ENCODE measurements at regions not wholly inside any gene's neighbourhood (a gene's known extent, or its start where the extent isn't known, plus 50 kb on each side); places are given as distances from the start of the nearest gene placed in this dataset.

DNA sequence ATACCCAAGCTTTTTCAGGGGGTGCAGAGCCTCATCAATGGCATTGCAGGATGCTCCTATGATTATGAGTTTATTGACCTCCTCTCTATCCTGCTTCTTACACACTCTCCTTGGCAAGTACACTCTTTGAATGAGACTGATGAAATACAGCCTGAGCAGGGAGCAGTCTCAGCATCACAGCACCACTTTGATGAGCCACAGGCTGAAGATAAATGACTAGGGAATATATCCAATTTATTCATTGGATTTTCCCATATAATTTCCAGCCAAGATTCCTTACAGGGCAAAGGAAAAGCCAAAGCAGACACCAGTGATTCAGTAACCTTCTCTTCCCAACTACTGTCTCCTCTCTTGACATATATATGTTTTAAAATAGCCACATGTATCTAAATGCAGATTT, 79.2 kb downstream of the CASP12 start:
- Histone ChIP-seq H3K36me3 (ENCODE audit: low read length) (no peaks in the 10 kb centered on the region), H3K79me2 (ENCODE audit: insufficient read depth, low read length) (no peaks in the 10 kb centered on the region), H3K27ac (ENCODE audit: low read depth, low read length) (no peak overlapping the region), H3K27me3 (ENCODE audit: low read length) (no peaks in the 10 kb centered on the region), H3K9me2 (replicated peaks; ENCODE audit: insufficient read depth, low read length) (no peaks in the 10 kb centered on the region), H3K9me3 (ENCODE audit: insufficient read depth, low read length) (no peaks in the 10 kb centered on the region), H3F3A (ENCODE audit: insufficient read depth) (no peaks in the 10 kb centered on the region), H2AFZ (ENCODE audit: low read depth, low read length, severe bottlenecking) (no peak overlapping the region), H4K20me1 (ENCODE audit: low read depth, low read length) (no peaks in the 10 kb centered on the region), H3K4me2 (ENCODE audit: low read depth, low read length, poor library complexity, severe bottlenecking) (no peak overlapping the region), H3K9ac (ENCODE audit: low read length) (no peak overlapping the region), H3K4me3 (ENCODE audit: insufficient read depth, low read length, poor library complexity, severe bottlenecking) (no peak overlapping the region)
- TF ChIP-seq, protein P1, sequence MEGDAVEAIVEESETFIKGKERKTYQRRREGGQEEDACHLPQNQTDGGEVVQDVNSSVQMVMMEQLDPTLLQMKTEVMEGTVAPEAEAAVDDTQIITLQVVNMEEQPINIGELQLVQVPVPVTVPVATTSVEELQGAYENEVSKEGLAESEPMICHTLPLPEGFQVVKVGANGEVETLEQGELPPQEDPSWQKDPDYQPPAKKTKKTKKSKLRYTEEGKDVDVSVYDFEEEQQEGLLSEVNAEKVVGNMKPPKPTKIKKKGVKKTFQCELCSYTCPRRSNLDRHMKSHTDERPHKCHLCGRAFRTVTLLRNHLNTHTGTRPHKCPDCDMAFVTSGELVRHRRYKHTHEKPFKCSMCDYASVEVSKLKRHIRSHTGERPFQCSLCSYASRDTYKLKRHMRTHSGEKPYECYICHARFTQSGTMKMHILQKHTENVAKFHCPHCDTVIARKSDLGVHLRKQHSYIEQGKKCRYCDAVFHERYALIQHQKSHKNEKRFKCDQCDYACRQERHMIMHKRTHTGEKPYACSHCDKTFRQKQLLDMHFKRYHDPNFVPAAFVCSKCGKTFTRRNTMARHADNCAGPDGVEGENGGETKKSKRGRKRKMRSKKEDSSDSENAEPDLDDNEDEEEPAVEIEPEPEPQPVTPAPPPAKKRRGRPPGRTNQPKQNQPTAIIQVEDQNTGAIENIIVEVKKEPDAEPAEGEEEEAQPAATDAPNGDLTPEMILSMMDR (IDR thresholded peaks at IDR 0.05; ENCODE audit: insufficient read depth, low read length, poor library complexity, severe bottlenecking), result no peak
- no peak for TF ChIP-seq EZH2phosphoT487 (conservative IDR thresholded peaks at IDR 0.05; ENCODE audit: low read length)

DNA sequence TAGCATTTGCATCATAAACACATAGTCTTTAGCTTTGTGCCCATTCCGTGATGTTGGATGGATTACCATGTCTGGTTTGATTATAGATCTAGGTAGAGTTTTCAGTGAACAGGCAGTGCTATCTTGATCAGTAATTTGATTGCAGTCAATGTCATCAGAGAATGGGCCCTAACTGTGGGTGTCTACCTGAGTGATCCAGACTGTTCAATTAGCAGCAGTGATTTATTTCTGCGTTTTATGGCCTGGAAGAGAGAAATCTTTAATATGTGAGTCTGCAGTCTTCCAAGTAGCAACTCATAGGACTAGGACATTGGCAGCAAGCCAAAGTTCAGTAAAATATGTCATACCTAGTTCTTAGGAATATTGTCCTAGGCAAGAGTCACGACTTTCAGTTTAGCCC, 80.3 kb downstream of the CASP12 start:
- Histone ChIP-seq H3K79me2 (ENCODE audit: insufficient read depth, low read length) (no peaks in the 10 kb centered on the region), H3K9me2 (replicated peaks; ENCODE audit: insufficient read depth, low read length) (no peaks in the 10 kb centered on the region), H4K20me1 (ENCODE audit: low read depth, low read length) (no peaks in the 10 kb centered on the region), H3K27me3 (ENCODE audit: low read length) (no peaks in the 10 kb centered on the region), H2AFZ (ENCODE audit: low read depth, low read length, severe bottlenecking) (no peak overlapping the region), H3K9me3 (ENCODE audit: insufficient read depth, low read length) (no peaks in the 10 kb centered on the region), H3K9ac (ENCODE audit: low read length) (no peak overlapping the region), H3K36me3 (ENCODE audit: low read length) (no peaks in the 10 kb centered on the region), H3F3A (ENCODE audit: insufficient read depth) (no peaks in the 10 kb centered on the region), H3K4me2 (ENCODE audit: low read depth, low read length, poor library complexity, severe bottlenecking) (no peak overlapping the region), H3K4me3 (ENCODE audit: insufficient read depth, low read length, poor library complexity, severe bottlenecking) (no peak overlapping the region), H3K27ac (ENCODE audit: low read depth, low read length) (no peak overlapping the region)
- TF ChIP-seq EZH2phosphoT487 (conservative IDR thresholded peaks at IDR 0.05; ENCODE audit: low read length), result no peak
- TF ChIP-seq, protein P1 (IDR thresholded peaks at IDR 0.05; ENCODE audit: insufficient read depth, low read length, poor library complexity, severe bottlenecking), result no peak

DNA sequence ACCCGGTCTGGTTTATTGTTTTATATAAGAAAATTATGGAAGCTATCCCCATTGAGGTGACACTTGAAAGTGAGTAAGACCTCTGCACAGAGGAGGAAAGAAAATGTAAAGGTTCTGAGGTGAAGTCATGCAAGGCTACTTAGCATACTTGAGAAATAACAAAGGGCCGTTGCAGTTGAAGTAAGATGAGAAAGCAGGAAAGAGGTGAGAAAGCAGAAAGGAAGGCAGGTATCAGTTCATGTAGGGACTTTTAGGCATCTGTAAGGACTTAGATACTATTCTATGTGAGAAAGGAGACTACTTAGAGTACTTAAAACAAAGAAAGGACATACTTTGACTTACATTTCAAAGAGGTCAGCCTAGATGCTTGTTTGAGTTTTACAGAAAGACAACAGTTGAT, 84.7 kb downstream of the CASP12 start:
- Histone ChIP-seq H2AFZ (ENCODE audit: low read depth, low read length, severe bottlenecking) (no peak overlapping the region), H3F3A (ENCODE audit: insufficient read depth) (no peaks in the 10 kb centered on the region)

More for the DNA sequence above, 84.7 kb downstream of the CASP12 start:
- no peaks in the 10 kb centered on the region for H3K9me3 ChIP-seq (ENCODE audit: insufficient read depth, low read length)
- TF ChIP-seq, protein P1 (IDR thresholded peaks at IDR 0.05; ENCODE audit: insufficient read depth, low read length, poor library complexity, severe bottlenecking), result no peak
- no peak for TF ChIP-seq EZH2phosphoT487 (conservative IDR thresholded peaks at IDR 0.05; ENCODE audit: low read length)
- no peaks in the 10 kb centered on the region for H3K27me3 ChIP-seq (ENCODE audit: low read length)
- no peak overlapping the region for H3K9ac ChIP-seq (ENCODE audit: low read length)
- H3K79me2 ChIP-seq (ENCODE audit: insufficient read depth, low read length), result no peaks in the 10 kb centered on the region
- H3K9me2 ChIP-seq (replicated peaks; ENCODE audit: insufficient read depth, low read length), result no peaks in the 10 kb centered on the region
- no peak overlapping the region for H3K4me2 ChIP-seq (ENCODE audit: low read depth, low read length, poor library complexity, severe bottlenecking)
- no peak overlapping the region for H3K4me3 ChIP-seq (ENCODE audit: insufficient read depth, low read length, poor library complexity, severe bottlenecking)
- no peaks in the 10 kb centered on the region for H3K36me3 ChIP-seq (ENCODE audit: low read length)
- no peak overlapping the region for H3K27ac ChIP-seq (ENCODE audit: low read depth, low read length)
- no peaks in the 10 kb centered on the region for H4K20me1 ChIP-seq (ENCODE audit: low read depth, low read length)

Measured in SU-DHL-6 (cell line).